Neutrophil (primary cell): ENCODE measurements at regions not wholly inside any gene's neighbourhood (a gene's known extent, or its start where the extent isn't known, plus 50 kb on each side); places are given as distances from the start of the nearest gene placed in this dataset.

Experiments used
- H3K27ac ChIP-seq: fragments of 200-600 bp; sonication (generic); 2 replicates; pipeline ENCODE4 v1.5.1; 2016; ENCODE audit warnings: mild to moderate bottlenecking, moderate library complexity
- H3K27me3 ChIP-seq: fragments of 200-600 bp; sonication (generic); 2 replicates; pipeline ENCODE4 v1.6.0; 2016; ENCODE audit warnings: mild to moderate bottlenecking
- H3K36me3 ChIP-seq: fragments of 200-600 bp; sonication (generic); 2 replicates; pipeline ENCODE4 v1.5.1; 2017
- H3K4me1 ChIP-seq, 2 experiments: fragments of 200-600 bp in 1 of 2; sonication (generic) in 1 of 2; 1 replicate in 1 of 2; 2 replicates in 1 of 2; pipeline versions ENCODE4 v1.5.1 to v1.6.1; 2013 to 2016; ENCODE audit warnings: low read depth in 1 of 2, low read length in 1 of 2, mild to moderate bottlenecking in 1 of 2, moderate library complexity in 1 of 2; ENCODE audit not compliant: control insufficient read depth in 1 of 2, insufficient read depth in 1 of 2
- H3K4me3 ChIP-seq, 2 experiments: fragments of 200-600 bp in 1 of 2; sonication (generic) in 1 of 2; 1 replicate in 1 of 2; 2 replicates in 1 of 2; pipeline ENCODE4 v1.5.1; 2013 to 2016; ENCODE audit warnings: low read depth in 1 of 2, low read length in 1 of 2, mild to moderate bottlenecking in 1 of 2, moderate library complexity in 1 of 2
- H3K9me3 ChIP-seq: fragments of 200-600 bp; sonication (generic); 2 replicates; pipeline ENCODE4 v1.5.1; 2016
- TF ChIP-seq, protein P1 (sequence below): fragments of 200-600 bp; sonication (generic); IDR thresholded peaks from 2 replicates; pipeline ENCODE4 v1.5.1; 2016; ENCODE audit warnings: antibody characterized with exemption

DNA sequence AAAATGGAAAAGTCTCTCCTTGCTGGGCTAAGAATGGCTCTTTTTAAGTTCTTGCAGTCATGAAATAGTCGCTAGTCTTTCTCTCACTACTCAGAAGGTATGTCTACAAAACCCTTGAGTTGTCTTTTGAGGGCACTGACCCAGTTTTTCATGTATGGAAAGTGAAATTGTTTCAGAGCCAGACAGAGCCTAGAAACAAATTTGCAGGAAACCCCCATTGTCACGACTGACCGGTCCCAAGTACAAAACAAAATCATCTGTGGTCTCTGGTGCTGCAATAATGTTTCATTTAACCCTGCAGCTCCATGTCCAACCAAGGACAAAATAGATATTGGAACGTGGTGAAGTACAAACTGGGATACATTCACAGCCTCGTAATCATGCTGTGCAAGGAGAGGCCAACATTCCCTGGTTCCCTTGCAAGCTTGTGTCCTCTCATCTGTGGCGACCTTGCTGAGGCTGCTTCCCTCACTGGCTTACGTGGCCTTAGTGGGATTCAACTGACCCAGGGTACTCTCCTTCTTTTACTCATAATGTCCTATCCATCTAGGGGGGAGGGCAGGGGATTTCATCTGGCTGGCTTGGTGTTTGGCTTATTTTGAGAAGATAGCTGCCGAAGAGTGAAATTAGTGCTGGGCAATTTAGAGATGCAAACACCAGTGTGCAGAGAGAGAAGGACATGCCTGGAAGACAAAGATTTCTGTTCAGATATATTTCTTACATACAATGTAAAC is 172.5 kb downstream of the IPMK start:
- H3K4me1 ChIP-seq, result no peaks in the 10 kb centered on the region
- H3K4me3 ChIP-seq, result no peak overlapping the region
- TF ChIP-seq, protein P1, sequence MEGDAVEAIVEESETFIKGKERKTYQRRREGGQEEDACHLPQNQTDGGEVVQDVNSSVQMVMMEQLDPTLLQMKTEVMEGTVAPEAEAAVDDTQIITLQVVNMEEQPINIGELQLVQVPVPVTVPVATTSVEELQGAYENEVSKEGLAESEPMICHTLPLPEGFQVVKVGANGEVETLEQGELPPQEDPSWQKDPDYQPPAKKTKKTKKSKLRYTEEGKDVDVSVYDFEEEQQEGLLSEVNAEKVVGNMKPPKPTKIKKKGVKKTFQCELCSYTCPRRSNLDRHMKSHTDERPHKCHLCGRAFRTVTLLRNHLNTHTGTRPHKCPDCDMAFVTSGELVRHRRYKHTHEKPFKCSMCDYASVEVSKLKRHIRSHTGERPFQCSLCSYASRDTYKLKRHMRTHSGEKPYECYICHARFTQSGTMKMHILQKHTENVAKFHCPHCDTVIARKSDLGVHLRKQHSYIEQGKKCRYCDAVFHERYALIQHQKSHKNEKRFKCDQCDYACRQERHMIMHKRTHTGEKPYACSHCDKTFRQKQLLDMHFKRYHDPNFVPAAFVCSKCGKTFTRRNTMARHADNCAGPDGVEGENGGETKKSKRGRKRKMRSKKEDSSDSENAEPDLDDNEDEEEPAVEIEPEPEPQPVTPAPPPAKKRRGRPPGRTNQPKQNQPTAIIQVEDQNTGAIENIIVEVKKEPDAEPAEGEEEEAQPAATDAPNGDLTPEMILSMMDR, result no peak
- H3K27ac ChIP-seq, result no peak overlapping the region
- no peaks in the 10 kb centered on the region for H3K9me3 ChIP-seq
- H3K27me3 ChIP-seq, result no peaks in the 10 kb centered on the region
- H3K36me3 ChIP-seq, result no peaks in the 10 kb centered on the region

DNA sequence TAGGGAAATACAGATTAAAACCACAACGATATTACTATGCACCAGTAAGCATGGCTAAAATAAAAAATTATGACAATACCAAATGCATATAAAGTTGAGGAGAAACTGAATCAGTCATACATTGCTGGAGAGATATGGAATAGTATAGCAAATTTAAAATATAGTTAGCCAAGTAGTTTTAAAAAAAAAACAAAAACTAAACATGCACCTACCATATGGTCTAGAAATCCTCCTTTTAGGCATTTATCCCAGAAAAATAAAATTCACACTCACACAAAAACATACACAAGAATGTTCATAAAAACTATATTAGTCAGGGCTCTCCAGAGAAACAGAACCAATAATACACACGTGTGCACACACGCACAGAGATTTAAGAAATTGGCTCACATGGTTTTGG is 175.8 kb downstream of the IPMK start:
- Histone ChIP-seq H3K4me3 (no peak overlapping the region), H3K27ac (no peak overlapping the region), H3K9me3 (no peaks in the 10 kb centered on the region), H3K27me3 (no peaks in the 10 kb centered on the region), H3K4me1 (no peaks in the 10 kb centered on the region), H3K36me3 (no peaks in the 10 kb centered on the region)
- TF ChIP-seq, protein P1, result no peak

DNA sequence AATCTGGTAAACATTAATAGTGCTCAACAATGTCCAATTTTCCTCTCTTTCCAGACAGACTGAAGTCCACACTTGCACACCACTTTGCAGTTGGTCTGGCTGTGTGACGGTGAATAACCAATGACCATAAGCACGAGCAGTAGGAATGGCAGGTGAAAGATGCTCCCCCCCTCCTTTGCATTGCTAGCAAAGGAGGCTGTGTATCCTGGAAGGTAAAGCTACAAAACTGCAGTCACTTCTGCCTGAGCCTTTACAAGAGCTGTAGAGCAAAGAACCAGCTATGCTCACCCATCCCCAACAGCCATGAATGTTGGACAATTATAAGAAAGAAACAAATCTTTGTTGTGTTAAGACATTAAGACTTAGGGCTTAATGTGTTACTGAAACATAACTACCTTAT is 178.0 kb downstream of the IPMK start:
- no peak overlapping the region for H3K27ac ChIP-seq
- H3K36me3 ChIP-seq, result no peaks in the 10 kb centered on the region
- TF ChIP-seq, protein P1, result no peak
- no peak overlapping the region for H3K4me3 ChIP-seq
- no peaks in the 10 kb centered on the region for H3K9me3 ChIP-seq
- H3K27me3 ChIP-seq, result no peaks in the 10 kb centered on the region
- H3K4me1 ChIP-seq, result no peaks in the 10 kb centered on the region

DNA sequence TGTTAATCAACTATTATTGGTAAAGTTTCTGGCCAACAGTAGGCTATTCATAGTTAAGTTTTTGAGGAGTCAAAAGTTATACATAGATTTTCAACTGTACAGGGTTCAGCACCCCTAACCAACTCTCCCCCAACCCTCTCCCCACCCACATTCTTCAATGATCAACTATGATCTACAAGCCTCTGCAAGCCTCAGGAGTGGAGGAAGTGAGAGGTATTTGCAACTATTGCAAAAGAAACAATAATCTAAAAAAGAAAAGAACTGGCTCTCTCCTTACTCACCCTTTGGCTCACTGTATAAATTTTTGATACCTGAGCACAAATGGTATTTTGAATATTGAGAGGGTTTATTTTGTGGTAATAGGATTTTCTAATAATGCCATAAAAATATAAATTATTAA is 179.8 kb downstream of the IPMK start:
- H3K4me3 ChIP-seq, result no peak overlapping the region

DNA sequence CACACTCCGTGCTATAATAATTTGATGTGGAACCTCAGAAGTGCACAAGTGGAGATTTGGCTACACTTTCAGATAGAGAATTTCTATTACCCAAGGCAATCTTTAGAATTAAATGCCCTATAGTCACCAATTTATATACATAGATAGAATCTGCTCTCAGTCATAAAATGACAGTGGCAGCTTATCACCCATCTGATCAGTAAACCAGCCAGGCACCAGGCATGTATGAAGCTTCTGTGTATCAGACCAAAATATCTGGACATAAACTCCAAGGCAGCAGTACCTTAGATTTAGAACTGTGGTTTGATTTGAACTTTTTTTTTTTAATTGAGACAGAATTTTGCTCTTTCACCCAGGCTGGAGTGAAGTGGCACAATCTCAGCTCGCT is 180.9 kb downstream of the IPMK start:
- H3K36me3 ChIP-seq, result no peaks in the 10 kb centered on the region
- no peak overlapping the region for H3K4me3 ChIP-seq
- TF ChIP-seq, protein P1, result no peak
- no peaks in the 10 kb centered on the region for H3K4me1 ChIP-seq
- H3K27ac ChIP-seq, result no peak overlapping the region
- H3K9me3 ChIP-seq, result no peaks in the 10 kb centered on the region
- H3K27me3 ChIP-seq, result no peaks in the 10 kb centered on the region

More for the DNA sequence above, 179.8 kb downstream of the IPMK start:
- Histone ChIP-seq H3K4me1 (no peaks in the 10 kb centered on the region), H3K36me3 (no peaks in the 10 kb centered on the region), H3K9me3 (no peaks in the 10 kb centered on the region), H3K27ac (no peak overlapping the region), H3K27me3 (no peaks in the 10 kb centered on the region)
- TF ChIP-seq, protein P1, result no peak
